Cardiac fibroblast (primary cell): ENCODE measurements at regions not wholly inside any gene's neighbourhood (a gene's known extent, or its start where the extent isn't known, plus 50 kb on each side); places are given as distances from the start of the nearest gene placed in this dataset.
"Not testable (repeated sequence)": the region's sequence is repeated elsewhere in the genome, so short reads cannot be mapped to it uniquely, and the experiment has no call there.

Experiments used
- DNase-seq, 2 donors: peaks; one replicate each; pipeline versions ENCODE4 v3.0.0 to v3.0.0-alpha.2; 2010; ENCODE audit warnings: low read depth in 2 of 2
- H3K4me3 ChIP-seq, 2 donors: replicated peaks in 1 of 2; 1 replicate in 1 of 2; 2 replicates in 1 of 2; pipeline ENCODE4 v1.5.1; 2011; ENCODE audit warnings: low read depth in 2 of 2, low read length in 2 of 2, mild to moderate bottlenecking in 2 of 2, moderate library complexity in 1 of 2
- TF ChIP-seq, protein P1 (sequence below): IDR thresholded peaks from one replicate; pipeline ENCODE4 v1.5.1; 2011; ENCODE audit warnings: low read depth, mild to moderate bottlenecking, low read length, inconsistent platforms

DNA sequence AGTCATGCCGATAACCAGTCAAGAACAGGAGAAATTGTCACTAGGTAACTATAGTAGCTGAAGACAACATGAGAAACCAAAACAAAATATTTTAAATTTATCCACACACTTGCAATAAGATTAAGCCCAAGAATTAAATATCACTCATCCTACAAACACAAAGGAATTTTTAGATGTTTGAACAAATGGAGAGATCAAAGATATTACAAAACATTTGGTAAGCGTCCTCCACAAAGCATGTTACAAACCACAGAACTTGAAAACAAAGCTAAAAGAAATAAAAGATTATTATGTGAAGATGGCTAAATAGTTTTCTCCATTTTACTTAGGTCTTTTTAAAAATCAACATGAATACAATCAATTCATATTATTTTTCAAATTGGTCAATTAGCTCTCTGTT lies 631.9 kb upstream of the INTU start:
- TF ChIP-seq, protein P1, sequence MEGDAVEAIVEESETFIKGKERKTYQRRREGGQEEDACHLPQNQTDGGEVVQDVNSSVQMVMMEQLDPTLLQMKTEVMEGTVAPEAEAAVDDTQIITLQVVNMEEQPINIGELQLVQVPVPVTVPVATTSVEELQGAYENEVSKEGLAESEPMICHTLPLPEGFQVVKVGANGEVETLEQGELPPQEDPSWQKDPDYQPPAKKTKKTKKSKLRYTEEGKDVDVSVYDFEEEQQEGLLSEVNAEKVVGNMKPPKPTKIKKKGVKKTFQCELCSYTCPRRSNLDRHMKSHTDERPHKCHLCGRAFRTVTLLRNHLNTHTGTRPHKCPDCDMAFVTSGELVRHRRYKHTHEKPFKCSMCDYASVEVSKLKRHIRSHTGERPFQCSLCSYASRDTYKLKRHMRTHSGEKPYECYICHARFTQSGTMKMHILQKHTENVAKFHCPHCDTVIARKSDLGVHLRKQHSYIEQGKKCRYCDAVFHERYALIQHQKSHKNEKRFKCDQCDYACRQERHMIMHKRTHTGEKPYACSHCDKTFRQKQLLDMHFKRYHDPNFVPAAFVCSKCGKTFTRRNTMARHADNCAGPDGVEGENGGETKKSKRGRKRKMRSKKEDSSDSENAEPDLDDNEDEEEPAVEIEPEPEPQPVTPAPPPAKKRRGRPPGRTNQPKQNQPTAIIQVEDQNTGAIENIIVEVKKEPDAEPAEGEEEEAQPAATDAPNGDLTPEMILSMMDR, result no peak
- no peak for DNase-seq
- no peak overlapping the region for H3K4me3 ChIP-seq

DNA sequence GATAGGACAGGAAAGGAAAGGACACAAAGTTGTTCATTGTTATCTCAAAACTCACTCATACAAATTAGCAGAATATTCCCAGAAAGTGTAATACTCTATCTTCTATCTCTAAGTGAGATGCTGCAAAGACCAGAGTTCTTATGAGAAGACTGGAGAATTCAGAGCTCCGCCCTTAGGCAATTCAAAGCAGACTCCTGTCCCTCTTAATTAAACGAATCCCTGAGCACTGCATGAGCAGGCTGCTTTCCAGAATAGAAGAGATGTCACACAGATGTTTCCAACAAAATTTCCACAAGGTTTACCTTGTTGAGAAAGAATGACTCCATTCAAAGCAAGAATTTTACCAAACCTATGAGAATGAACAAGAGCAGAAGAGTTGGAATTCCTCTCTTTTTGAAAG lies 630.8 kb upstream of the INTU start:
- TF ChIP-seq, protein P1, result no peak
- DNase-seq, result no peak
- H3K4me3 ChIP-seq, result no peak overlapping the region

DNA sequence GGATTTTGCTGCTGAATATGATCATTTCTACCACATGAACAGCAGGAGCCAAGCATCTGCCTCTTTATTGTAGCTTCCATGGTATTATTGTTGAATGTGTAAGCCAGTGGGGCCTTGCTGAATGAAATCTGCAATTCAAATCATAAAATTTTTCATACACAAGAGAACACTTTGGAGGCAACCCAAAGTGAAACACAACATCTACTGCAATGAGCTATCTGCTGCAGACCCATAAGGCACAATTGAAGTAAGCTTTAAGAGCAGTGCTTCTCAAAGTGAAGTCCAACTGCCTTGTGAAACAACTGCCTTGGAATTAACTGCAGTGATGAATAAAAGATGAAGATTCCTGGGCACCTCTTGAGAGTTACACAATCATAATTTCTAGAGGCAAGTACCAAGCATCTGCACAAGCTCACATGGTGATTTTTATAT lies 626.3 kb upstream of the INTU start:
- no peak overlapping the region for H3K4me3 ChIP-seq
- TF ChIP-seq, protein P1, result no peak

DNA sequence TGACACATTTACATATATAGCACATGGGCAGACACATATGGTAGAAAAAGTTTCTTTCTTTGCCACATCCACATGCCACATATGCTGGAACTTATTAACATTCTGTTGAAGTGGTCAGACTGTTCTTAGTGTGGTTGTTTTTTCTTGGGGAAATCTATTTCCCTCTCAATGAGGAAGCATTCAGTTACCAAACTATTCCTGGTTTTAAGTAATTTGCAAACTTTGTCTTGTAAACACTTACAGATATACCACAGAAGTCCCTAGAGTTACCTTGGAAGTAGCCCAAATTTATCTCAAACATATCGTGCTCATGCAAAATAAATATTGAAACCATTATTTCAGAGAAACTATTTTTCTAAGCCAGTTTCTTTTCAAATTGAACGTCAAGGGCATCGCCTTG lies 625.5 kb upstream of the INTU start:
- no peak overlapping the region for H3K4me3 ChIP-seq
- no peak for DNase-seq
- TF ChIP-seq, protein P1, result no peak

More for the DNA sequence above, 626.3 kb upstream of the INTU start:
- no peak for DNase-seq

DNA sequence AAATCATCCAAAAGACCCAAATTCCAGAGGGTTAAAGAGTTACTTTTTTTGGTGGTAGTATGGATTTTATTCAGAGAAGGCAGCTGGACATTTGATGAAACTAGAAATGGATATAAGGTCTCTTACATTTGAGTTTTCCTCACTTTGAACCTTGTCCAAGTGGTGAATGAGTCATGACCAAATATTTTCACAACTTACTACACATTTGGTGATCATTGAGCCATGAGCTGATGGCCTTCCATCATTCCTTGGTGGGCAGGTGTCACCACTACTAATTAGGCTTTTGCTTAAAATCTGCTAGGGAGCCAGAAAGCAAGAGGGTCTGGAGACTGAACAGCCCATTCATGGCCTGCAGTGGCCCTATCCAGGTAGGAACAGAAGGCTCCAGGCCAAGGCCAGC lies 620.2 kb upstream of the INTU start:
- TF ChIP-seq, protein P1, result no peak
- peak; percentile 3 to 9 for DNase-seq
- H3K4me3 ChIP-seq, result no peak overlapping the region

DNA sequence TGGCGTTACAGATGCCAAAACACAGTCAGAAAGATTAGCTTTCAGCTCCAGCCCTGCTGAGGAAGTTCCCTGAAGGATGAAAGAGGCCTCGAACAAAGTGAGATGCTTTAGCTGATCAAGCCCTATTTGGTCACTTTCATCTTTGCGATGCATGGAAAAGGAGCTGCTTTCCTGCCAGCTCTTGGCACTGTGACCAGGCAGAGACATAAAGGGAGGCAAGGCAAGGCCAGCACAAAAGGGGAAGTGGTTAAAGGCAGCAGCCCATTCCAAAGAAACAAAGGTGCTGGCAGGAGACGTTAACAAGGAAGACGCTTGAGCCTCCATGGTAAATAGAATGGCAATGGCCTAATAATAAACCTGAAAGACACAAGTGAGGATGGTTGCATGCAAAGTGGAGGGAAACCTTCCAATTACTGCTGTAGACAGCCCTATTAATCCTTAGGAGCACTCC lies 617.1 kb upstream of the INTU start:
- no peak for DNase-seq
- TF ChIP-seq, protein P1, result no peak
- no peak overlapping the region for H3K4me3 ChIP-seq

DNA sequence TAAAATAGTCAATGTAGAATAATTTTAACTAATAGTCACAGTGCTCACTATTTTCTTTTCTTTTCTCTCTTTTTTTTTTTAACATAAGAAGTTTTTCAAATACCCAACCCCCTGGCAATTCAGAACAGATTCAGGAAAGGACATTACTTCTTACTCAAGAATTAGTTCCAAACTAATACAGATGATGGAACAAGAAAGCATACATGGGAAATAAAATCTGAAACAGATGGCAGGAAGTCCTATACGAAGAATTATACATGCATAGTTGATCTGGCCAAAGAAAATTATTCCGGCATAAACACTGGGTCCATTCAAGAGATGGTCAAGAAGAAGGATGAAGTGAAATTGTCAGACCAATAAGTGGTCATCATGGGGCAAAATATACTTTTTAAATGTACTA lies 614.4 kb upstream of the INTU start:
- no peak for DNase-seq
- TF ChIP-seq, protein P1, result no peak
- no peak overlapping the region for H3K4me3 ChIP-seq

DNA sequence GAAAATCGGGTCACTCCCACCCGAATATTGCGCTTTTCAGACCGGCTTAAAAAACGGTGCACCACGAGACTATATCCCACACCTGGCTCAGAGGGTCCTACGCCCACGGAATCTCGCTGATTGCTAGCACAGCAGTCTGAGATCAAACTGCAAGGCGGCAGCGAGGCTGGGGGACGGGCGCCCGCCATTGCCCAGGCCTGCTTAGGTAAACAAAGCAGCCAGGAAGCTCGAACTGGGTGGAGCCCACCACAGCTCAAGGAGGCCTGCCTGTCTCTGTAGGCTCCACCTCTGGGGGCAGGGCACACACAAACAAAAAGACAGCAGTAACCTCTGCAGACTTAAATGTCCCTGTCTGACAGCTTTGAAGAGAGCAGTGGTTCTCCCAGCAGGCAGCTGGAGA lies 611.9 kb upstream of the INTU start:
- not testable (repeated sequence) for DNase-seq, H3K4me3 ChIP-seq
